HG03135 (cell line): ENCODE measurements at regions not wholly inside any gene's neighbourhood (a gene's known extent, or its start where the extent isn't known, plus 50 kb on each side); places are given as distances from the start of the nearest gene placed in this dataset.
A peak's percentile ranks its signal among the peaks of the same experiment; 100 is the strongest.
"Not testable (repeated sequence)": the region's sequence is repeated elsewhere in the genome, so short reads cannot be mapped to it uniquely, and the experiment has no call there.

ENCODE experiments used
- ATAC-seq: cut with Tn5 transposase; IDR thresholded peaks from one replicate; pipeline ENCODE4 v1.9.1; 2021; ENCODE audit warnings: mild to moderate bottlenecking, moderate library complexity; ENCODE audit not compliant: unreplicated experiment

DNA sequence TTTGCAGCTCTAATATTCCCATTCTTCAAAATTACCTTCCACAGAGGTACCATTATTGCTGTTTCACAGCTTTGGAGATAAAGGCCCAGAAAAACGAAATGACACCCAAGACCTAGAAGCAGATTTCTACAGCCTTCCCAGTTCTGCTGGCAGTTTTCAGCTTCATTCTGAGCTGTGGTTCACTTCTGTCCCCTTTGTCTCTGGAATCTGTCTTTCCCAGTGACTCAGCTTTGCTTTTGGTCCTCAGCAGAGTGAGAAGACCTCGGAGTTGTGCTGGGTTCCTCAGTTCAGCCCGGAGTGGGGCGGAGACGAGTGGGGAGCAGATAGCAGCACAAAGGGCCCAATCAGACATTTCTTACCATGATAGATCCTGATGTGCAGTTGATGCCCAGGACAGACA lies 180.7 kb upstream of the CXCR4 start:
- ATAC-seq: no peak

DNA sequence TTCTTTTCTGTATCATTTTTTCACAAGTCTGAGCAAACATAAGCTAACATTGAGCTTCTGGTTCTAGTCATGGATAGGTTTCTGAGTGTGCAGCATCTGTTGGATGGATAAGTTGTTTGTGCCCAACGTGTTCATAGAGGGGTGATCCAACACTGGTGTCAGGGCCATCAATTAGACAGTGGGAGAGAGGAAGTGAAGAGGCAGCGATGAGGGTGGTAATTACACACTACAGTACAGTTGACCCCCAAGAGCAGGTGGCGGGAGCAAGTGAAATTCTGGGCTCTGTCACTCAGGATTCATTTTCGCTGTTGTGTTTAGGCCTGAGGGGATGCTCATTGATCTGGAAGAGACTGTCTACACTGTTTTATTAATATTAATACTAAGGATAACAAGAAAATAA lies 180.0 kb upstream of the CXCR4 start:
- no peak for ATAC-seq

DNA sequence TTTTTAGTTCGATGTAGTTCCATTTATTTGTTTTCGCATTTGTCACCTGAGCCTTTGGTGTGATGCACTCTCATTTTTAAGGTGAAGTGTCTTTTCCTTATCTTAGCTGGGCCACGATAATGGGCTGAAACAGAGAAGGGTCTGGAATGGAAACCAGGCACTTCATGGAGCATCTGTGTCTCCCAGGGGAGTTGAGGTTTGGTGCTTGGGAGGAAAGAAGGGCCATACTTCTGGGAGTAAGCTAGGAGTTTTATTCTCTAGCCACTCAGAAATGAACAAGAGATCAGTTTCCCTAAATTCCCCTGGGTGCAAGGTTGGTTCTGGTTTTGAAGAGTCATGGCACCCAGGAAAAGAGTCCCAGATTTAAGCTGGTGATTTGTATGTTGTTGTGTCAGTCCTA lies 179.4 kb upstream of the CXCR4 start:
- ATAC-seq: no peak

DNA sequence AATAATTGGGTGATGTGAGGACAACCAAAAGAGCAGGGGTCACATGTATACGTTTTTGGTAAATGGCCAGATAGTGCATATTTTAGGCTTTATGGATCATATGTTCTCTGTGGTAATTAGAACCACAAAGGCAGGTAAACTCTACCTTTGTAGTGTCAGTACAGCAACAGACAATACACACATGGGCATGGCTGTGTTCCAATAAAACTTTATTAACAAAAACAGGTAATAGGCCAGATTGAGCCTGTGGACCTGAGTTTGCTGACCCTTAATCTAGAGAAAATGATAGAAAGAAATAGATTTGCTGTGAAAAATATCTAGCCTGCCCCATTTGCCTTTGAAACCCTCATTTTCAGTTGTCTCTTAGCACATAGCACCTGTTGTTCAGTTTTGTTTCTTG lies 177.2 kb upstream of the CXCR4 start:
- no peak for ATAC-seq

DNA sequence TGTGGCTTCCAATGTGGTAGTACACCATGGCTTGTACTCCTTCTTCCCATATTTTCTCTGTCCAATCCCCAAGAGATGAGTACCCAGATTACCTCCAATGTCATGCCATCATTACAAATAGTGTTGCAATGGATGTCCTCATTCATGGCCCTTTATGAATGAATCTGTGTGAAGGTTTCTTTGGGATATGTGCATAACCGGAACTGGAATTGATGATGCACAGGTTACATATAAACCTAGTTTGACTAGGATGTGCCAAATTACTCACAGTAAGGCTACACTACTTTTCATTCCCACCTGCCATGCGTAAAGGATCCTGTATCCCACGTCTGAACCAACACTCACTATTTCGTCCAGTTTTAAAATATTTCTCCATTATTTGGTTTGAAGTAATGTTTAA lies 173.9 kb upstream of the CXCR4 start:
- ATAC-seq: no peak

DNA sequence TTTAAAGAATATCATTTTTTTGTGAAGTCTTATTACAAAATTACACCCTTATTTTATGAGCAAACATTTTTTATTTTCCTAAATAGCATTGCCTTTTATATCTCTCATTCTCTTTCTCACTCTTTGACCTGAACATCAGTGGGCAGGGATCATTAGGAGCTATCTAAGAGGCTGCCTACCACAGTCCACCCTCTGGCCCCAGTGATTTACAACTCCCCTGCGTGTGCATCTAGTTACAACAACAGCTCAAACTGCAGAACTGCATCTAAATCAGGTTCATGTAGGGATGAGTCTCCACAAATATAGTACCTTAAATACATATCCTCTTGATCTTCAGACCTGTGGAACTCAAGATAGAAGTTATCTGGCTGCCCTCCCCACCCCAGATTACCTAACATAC lies 172.4 kb upstream of the CXCR4 start:
- no peak for ATAC-seq

DNA sequence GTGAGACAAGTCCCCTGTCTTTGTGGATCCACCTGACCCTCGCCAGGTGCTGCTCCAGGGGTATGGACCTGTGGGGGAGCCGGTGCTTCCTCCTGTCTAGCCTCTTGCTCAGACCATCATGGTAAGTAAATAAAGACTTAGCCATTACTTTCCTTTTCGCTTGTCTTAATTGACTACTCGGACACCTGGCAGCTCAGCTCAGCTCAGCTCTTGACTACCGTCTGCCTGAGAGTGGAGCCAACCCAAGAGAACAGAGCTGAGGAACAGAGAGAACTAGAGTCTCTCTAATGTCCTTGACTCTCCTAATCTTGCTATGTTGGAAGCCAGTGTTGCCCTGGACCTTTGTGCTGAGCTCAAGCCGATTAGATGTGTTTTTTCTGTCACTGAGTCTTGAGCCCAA lies 170.3 kb upstream of the CXCR4 start:
- ATAC-seq: no peak

DNA sequence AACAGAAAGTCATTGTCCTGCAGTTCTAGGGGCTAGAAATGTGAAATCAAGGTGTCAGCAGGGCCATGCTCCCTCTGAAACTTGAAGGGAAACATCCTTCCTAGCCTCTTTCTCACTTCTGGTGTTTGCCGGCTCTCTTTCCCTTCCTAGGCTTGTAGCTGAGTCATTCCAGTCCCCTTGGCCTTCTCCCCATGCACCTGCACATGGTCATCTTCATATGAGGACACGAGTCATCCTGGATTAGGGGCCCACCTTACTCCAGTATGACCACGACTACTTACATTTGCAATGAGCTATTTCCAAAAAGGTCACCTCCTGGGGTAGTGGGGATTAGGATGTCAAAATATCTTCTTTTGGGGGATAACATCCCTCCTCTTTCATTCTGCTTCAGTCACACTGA lies 168.5 kb upstream of the CXCR4 start:
- no peak for ATAC-seq

DNA sequence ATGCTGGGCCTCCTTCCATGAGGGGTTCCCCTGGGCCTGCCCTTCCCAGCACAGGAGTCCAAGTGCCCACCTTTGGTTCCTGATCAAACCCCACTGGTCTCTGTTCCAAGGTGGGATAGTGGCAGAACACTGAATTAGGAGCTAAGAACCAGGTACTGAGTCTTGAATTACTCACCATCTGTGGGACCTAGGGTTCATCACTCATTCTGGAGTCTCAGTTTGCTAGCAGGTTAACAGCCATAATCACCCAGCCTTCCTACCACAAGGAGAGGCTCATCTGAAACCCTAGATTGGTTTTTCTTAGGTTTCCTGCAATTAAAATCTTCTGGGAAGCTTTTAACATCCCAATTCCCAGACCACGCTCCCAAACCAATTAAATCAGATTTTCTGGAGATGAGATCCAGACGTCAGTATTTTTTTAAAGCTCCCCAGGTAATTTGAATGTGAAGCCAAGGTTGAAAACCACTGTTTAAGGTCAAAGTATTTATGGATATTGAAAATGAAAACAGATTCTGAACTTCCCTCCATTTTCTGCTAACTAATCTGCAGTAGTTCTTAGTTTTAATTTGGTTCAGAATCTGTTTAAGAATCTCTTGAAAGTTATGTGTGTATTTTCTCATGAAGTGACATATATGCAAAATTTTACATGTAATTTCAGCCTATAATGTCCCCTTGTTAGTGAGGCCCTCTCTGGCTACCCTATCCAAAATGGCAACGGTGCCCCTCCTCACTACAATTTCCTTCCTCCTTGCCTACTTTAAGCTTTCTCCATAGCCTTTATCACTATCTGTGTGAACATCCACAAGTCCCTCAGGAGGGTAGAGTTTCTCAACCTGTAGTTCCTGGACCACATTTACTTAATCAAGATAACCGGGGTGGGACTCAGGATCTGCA lies 166.5 kb upstream of the CXCR4 start:
- no peak for ATAC-seq

DNA sequence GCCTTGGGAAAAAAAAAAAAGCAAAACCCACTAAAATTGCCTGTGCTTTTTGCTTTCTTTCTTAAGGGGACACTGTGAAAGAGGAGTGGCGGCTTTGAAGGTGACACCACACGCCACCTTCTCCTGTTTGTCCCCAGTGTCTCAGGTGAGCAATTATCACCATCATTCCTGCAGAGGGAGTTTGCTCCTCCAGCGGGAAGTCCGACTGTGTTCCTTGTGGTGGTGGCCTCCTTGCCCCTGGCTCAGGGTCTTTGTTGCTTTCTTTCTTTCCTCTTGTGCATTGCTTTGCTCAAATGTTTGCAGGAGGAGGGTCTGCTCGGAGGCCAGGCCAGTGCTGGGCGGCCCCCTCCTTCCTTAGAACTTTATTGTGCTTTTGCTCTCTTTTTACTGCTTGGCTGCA lies 164.3 kb upstream of the CXCR4 start:
- no peak for ATAC-seq

DNA sequence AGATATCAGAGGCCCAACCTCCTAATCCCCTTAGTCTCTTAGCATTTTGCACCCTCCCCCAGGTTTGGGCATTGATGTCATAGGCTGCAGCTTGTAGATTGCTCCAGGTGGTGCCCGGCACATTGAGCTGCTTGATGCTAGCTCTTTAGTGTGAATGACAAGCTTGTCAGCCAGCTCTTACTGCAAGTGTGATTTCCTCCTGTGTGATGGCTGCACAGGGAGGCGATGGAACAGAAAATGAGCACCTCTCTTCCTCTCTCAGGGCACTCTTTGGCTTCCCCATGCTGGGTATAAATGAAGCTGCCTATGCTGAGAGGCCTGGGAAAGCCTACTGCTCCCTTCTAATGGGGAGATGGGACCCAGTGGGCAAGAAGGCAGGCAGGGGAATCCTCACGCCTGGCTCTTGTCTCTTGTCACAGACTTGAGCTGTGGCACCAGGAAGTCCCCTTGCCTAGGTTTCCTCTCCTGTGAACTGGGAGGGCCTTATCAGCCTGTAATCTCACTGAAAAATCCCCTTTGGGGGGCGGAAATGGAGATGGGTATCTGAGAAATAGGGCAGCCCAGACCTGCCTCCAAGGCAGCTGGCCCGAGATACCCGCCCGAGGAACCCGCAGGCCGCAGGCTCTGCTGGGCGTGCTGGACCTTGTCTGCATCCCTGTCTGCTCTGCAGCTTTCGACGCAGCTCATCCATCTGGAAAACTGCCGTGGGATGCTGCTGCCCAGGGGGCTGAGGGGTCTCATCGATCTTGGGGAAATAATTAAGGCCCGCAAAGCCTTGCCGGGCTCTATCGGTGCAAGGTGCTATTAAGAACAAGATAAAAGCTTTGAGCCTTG lies 163.5 kb upstream of the CXCR4 start:
- ATAC-seq: no peak

DNA sequence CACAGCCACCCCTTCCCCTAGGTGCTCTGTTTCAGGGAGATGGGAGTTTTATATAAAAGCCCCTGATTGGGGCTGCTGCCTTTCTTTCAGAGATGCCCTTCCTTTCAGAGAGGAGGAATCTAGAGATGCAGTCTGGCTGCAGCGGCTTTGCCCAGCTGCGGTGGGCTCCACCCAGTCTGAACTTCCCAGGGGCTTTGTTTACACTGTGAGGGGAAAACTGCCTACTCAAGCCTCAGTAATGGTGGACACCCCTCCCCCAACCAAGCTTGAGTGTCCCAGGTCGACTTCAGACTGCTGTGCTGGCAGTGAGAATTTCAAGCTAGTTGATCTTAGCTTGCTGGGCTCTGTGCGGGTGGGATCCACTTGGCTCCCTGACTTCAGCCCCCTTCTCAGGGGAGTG lies 148.4 kb upstream of the CXCR4 start:
- not testable (repeated sequence) for ATAC-seq

DNA sequence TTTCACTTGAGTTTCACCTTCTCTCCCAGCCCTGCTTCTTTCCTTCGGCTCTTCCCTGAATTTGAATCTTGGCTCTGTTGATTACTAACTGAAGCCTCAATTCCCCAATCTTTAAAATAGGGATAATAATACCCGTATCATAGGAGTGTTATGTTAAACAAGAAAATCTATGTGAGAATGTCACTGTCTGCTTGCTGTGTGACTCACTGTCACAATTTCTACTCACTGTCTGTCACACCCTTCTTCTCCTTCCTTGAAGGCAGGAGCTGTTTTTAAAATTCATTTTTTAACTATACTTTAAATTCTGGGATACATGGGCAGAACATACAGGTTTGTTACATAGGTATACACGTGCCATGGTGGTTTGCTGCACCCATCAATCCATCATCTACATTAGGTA lies 141.6 kb upstream of the CXCR4 start:
- ATAC-seq: no peak

DNA sequence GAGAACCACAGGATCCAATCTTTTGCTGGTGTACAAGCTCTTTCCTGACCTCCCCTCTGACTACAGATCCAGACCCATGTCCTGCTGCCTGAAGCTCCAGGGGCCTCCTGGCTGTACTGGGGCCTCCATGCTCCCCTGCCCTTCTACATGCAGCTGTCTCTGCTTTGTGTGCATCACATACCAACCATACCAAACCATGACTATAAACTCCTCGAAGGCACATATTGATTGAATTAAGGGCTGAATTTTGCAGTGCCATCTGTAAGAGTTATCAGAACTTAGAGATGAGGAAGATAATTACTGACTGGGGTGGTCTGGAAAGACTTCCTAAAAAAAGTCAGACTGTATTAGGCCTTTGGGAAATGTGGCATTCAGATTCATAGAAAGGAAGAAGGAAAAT lies 139.9 kb upstream of the CXCR4 start:
- no peak for ATAC-seq

DNA sequence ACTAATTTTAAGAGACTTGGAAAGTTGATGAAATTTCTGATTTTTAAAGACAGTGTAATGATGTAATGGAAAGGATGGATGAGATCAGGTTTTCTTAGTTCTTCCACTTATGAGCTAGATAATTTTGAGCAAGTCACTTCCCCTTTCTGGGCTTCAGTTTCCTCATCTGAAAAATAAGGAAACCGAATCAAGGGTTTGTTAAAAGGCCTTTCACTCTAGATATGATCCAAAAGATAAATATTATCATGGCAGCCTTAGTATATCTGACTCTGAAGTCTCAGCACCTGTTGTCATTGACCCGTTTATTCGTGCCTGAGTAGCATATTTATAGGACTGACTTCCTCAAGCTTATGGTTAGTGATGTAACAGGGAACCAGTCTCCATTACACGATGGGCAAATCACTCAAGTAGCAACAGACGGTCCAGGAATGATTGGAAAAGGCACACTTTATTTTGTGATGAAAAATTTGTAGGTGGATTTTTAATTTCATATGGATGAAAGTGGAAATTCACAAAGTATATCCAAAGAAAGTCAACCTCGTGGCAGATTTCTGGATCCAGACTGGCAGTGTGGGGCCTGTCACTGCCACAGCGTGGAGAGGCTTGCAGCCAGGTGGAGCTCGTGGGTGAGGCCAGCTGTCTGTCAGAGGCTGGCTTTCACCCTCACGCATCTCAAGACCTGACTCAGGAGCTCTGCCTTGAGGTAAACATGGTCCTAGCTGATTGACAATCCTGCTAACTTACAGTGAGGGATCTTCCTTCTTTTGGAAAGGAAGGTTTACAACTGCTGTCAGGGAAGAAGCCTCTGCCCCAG lies 137.9 kb upstream of the CXCR4 start:
- ATAC-seq: peak; percentile 47

DNA sequence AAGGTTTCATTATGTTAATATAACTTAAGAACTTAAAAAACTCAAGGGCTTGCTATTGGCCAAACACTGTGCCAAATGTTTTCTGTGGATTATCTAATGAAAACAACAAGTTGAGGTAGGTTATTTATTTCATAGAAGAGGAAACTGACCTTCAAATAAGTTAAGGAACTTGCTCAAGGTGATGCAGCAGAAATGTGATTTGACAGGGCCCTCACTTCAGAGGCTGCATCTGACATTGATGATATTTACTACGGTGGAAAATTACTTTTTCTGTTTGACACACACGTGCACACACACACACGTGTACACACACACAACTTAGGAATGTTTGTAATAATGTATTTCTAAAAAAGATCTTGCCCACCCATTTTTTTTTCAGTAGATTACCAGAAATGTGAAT lies 137.2 kb upstream of the CXCR4 start:
- no peak for ATAC-seq

DNA sequence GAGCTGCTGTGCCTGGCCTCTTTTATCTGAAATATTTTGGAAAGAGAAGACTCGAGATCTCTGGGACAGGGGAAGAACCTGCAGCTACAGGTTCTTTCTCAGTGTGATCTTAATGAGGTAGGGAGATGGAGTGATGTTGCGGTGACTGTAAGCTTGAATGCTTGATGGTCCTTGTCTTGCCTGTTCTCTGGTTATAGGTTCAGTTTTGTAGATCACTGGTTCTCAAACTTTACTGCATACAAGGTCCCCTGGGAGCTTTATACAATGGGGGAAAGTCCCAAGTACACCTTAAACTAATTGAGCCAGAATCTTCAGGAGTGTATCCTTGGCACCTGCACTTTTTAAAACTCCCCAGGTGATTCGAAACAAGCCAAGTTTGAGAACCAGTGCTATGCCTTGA lies 136.7 kb upstream of the CXCR4 start:
- no peak for ATAC-seq

DNA sequence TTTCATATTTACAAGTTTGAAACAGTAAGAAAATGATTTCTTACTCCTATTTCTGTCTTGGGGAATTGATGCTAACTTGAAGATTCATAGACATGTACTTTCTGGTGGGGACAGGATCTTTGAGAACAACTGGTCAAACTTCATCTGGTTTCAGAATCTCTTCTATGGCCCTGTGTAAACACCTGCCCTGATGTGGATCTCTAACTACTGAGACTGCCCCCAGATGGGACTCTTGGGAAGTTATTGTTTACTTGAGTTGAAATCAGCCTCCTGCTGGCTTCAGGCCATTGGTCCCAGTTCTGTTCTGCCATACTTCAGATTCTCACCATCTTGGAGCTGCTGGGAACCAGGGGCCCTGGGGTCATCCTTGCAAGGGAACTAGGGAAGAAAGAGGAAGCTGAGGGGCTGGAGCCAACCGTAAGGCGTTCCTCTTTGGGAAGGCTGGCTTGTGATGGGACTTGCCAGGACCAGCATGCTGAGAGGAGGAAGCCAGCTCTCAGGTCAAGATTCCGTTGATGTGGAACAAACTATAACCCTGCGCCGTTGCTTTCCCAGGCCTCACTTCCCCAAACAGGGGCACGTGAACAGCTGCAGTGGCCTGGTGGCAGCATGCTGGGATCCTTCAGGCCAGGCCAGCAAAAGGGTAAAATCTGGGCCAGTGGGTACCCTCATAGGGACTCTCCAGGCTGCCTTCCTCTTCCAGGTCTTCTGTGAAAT lies 135.5 kb upstream of the CXCR4 start:
- ATAC-seq: no peak

DNA sequence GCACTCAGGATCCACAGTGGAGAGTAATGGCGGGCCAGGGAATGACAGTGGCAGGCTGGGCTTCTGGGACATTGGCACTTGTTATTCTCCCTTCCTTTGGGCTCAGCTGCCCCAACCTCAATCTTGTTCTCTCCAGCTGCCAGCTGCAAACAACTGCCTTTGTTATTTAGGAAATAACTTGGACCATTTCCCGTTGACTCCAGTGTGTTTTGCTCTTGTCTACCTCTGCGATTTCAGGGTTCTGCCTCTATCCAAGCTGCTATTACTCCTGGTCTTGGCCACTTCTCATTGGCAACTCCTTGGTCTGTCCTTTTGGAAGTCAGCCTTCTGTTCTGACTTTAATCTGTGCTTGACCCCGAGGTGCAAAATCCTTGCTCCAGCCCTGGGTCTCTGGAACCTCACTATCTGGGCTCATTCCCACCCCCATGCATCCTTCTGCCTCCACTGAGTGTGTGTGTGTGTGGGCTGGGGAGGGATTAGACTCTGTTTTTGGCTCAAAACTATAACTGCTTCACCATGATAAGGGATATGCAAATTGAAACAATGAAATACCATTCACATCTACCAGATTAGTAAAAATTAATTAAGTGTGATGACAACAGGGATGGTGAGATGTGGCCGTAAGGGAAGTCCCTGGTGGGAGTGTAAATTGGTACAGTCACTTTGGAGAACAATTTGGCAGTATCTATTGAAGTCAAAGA lies 134.1 kb upstream of the CXCR4 start:
- no peak for ATAC-seq
